Tongue (tissue), 1 donor: ENCODE measurements at regions not wholly inside any gene's neighbourhood (a gene's known extent, or its start where the extent isn't known, plus 50 kb on each side); places are given as distances from the start of the nearest gene placed in this dataset.
A peak's percentile ranks its signal among the peaks of the same experiment; 100 is the strongest.
"Not testable (repeated sequence)": the region's sequence is repeated elsewhere in the genome, so short reads cannot be mapped to it uniquely, and the experiment has no call there.

Source experiments
- DNase-seq: peaks from one replicate; pipeline ENCODE4 v3.0.0-alpha.2; 2015

DNA sequence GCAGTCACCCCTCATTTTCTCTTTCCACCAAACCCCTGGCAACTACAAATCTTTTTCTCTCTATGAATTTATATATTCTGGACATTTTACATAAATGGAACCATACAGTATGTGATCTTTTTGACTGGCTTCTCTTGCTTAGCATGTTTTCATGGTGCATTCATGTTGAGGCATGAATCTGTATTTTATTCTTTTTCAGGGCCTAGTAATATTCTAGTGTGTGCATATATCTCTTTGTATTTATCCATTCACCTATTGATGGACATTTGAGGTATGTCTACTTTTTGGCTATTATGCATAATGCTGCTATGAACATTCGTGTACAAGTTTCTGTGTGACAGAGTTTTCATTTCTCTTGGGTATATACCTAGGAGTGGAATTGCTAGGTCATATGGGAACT lies 78.2 kb downstream of the HACD1 start:
- no peak for DNase-seq

DNA sequence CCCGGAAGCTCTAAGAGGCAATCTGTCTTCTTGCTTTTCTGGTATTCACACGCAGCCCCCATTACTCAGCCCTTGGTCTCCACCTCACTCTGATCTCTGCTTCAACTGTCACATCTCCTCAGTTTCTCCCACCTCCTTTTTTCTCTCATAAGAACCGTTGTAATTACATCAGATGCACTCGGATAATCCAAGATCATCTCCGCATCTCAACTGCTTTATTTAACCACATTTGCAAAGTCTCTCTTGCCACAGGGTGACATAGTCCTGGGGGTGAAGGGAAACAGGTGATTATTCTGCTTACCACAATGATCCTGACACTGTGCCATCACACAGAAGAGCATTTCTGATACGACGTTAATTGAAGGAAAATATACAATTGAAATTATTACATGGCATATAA lies 79.9 kb downstream of the HACD1 start:
- DNase-seq = no peak

DNA sequence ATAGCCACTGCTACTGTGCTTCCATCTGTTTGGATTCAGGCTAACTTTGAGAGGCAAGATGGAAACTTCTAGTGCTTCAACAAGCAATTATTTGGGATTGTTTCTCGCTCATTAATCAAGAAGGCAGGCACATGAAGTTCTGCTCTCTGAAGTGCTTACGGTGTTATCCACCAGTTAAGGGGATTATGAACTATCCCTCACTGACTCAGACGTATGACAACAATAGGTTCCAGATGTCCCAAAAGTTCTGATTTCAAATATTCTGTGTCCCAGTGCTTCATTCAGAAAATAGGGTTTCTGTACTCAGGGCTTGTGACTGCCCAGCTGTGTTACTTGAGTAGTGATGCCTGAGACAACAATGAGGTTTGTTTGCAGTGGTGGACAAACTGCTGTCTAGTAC lies 81.0 kb downstream of the HACD1 start:
- DNase-seq = no peak

DNA sequence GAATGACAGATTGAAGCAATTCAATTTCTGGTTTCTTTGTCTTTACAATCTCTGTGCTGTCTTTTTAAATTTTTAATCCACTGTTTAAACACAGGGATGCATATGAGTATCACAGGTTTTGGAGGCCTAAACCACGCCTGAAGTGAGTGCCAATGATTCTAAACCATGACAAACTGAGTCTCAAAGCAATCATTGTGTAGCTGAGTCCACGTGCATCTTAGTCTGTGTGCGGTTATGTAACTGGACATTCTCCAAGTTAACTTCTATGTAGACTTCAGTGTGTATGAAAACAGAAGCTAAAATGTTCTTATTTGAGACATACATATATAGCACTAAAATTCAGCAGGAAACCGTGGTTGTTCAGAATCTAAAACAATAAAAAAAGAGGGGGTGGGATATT lies 79.3 kb upstream of the ST8SIA6 start:
- DNase-seq = peak; percentile 49

DNA sequence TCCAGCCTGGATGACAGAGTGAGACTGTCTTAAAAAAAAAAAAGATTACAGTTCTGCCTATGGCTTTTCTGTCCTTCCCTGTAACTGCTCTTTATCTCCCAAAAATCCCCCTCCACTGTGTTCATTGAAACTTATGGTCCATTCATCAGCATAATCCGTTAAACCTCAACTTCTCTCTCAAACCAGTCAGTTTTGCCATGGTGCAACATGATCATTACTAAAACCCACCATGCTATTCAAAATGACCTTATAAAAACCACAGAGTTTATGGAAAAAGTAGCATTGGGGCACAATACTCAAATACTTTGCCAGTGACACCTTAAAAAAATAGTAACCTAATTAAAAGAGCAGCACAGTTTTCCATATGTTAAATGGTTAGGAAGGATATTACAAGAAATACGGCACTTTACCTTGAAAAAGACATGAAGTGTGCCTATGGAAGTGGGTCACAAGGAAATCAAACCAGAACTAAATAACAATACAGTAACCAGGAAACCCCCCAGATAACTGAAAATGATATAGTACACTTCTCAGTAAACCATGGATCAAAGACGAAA lies 74.0 kb upstream of the ST8SIA6 start:
- DNase-seq = no peak

DNA sequence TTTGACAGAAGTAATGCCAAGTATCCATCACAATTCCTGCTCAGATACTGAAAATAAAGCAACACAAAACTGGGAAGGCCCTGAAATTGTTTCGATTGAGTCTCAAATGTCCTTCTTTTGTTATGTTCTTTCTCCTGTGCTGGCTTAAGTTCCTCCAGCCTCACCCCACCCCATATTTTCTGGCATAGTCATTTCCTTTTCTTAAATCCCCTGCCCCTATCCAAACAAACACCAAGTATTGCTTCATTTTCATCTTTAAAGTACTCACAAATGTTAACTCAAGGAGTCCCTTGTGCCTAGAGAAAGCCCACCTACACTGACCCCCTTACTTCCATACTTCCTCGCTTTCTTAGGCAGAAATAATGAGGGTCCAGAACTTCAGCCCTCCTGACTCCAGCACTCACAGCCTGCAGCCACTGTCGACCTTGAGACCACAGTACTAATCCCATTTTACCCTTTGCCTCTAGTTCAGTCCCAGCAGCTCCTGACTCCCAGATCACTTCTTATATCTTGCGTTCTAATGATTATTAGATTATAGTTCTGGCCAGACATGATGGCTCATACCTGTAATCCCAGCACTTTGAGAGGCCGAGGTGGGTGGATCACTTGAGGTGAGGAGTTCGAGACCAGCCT lies 73.2 kb upstream of the ST8SIA6 start:
- peak; percentile 1 for DNase-seq

DNA sequence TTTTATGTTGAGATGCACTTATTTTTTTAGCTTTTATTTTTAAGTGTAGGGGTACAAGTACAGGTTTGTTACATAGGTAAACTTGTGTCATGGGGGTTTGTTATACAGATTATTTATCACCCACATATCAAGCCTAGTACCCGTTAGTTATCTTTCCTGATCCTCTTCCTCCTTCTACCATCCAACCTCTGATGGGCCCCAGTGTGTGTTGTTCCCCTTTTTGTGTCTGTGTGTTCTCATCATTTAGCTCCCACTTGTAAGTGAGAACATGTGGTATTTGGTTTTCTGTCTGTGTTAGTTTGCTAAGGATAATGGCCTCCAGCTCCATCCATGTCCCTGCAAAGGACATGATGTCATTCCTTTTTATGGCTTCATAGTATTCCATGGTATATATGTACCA lies 72.2 kb upstream of the ST8SIA6 start:
- DNase-seq = not testable (repeated sequence)

DNA sequence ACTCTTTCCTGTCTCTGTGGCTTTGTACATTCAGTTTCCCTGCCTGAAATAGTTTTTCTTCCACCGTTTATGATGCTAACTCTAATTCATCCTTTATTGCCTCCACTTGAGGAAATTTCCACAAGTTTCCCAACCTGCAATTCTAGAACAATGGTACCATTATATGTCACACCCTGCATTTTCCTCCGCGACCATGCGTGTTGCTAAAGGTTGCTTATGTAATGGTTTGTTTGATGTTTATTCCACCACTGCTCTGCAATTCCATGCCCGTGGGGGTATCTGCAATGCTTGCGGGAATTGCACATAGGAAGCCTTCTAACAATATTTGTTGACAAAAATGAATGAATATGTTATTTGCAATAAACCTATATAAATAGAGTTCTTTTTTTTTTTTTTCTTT lies 69.5 kb upstream of the ST8SIA6 start:
- no peak for DNase-seq

DNA sequence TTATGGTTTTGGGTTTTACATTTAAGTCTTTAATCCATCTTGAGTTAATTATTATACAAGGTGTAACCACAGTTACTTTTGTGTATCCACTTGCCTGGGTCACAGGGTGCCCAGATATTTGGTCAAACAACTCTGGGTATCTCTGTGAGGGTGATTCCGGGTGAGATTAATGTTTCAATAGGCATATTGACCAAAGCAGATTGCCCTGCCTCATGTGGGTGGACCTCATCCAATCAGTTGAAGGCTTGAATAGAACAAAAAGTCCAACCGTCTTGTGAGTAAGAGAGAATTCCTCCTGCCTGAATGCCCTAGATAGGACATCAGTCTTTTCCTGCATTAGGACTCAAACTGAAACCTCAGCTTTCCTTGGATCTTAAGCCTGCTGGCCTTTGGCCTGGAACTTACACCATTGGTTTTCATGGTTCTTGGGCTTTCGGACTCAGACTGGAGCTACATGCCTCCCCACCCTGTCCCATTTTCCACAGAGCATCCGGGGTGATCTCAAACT lies 68.9 kb upstream of the ST8SIA6 start:
- no peak for DNase-seq

DNA sequence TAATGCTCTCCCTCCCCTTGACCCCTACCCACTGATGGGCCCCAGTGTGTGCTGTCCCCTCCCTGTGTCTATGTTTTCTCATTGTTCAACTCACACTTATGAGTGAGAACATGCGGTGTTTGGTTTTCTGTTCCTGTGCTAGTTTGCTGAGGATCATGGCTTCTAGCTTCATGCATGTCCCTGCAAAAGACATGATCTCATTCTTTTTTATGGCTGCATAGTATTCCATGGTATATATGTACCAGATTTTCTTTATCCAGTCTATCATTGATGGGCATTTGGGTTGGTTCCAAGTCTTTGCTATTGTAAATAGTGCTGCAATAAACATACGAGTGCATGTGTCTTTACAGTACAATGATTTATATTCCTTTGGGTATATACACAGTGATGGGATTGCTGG lies 67.9 kb upstream of the ST8SIA6 start:
- not testable (repeated sequence) for DNase-seq

DNA sequence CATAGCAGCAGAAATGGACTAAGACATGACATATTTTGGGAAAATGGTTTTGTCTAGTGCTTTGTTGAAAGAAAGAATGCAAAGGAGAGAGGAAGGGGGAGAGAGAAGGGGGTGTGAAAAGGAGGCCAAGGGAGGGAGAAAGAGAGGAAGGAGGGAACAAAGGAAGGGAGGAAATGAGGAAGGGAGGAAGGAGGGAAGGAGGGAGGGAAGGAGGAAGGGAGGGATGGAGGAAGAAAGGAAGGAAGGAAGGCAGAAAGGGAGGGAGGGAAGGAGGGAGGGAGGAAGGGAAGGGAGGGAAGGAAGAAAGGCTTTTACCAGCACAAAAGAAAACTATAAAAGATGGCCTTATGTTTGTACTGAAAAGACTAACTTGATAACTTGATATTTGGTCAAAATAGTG lies 65.1 kb upstream of the ST8SIA6 start:
- no peak for DNase-seq

DNA sequence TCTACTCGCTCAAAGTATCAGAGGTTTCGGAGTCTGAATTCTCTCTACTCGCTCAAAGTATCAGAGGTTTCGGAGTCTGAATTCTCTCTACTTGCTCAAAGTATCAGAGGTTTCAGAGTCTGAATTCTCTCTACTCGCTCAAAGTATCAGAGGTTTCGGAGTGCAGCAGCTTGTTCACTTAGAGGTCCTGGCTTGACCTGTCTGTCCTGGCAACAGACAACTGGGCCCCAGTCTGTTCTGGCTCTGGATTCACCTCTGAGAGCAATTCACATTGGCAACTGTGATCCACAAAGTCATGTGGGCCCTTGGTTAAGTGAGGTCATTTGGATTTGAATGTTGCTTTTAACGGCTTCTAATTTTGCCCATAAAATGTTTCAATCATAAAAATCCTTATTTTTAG lies 63.9 kb upstream of the ST8SIA6 start:
- DNase-seq = no peak

DNA sequence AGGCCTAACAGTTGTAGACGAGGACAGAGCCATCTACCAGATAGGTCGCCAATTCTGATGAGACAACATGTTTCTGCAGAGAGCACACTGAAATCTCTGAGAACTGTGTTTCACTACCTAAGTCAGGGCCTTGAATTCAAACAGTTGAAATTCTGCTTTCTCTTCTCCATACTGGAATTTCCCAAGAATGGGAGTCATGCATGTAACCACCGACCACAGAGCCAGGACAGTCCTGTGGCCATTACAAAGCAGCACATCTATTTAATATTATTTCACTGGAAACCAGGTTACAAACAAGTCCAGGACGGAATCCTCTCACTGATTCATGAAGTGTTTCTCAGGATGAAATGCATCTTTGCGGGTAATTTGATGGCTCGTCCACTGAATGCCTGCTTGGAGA lies 62.0 kb upstream of the ST8SIA6 start:
- no peak for DNase-seq

DNA sequence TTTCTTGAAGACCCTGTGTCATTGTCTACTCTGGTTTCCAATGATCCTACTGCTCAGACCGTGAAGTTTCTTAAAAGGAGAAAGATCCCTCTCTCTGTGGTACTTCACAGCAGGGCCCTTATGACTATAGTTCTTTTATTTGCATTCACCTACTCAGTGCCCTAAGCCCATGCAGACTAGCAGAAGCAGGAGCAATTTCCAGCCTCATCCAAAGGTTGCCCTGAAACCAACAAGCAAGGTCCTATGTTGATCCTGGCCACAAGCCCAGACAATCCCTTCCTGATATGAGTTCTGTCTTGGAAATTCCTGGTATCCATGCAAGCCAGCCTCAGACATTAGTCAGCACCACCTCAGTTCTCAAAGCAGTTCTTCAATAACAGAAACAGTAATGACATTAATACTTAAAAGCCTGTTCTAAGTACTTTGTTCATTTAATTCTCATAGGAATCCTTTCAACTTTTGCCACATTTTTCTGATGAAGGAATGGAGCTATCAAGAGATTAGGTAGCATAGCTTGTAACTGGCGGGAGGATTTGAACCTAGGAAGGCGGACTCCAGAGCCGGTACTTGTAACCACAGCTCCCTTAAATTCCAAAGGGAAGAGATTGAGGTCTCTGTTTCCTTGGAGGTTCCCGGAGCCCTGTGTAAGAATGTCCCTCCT lies 58.1 kb upstream of the ST8SIA6 start:
- DNase-seq = no peak

DNA sequence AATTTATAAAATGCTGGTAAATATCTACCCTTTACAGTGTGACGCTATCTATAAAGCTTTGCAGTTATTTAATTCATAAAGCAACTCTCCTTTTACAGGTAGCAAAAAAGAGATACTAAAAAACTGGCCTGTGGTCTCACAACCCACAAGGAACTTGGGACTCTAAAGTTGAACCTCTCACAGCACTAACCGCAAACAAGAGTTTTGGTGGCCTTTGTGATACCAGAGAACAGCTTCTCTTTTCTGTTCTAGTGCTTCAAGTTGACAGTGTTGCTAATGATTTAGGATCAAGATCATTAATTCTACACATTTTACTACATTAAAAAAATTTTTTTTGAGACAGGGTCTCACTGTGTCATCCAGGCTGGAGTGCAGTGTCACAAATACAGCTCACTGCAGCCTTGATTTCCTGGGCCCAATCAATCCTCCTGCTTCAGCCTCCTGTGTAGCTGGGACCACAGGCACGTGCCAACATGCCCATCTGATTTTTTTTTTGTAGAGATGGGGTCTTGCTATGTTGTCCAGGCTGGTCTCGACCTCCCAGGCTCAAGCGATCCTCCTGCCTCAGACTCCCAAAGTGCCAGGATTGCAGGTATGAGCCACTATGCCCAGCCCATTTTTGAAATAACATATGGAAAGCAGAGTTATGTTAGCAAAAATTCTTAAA lies 56.0 kb upstream of the ST8SIA6 start:
- no peak for DNase-seq

DNA sequence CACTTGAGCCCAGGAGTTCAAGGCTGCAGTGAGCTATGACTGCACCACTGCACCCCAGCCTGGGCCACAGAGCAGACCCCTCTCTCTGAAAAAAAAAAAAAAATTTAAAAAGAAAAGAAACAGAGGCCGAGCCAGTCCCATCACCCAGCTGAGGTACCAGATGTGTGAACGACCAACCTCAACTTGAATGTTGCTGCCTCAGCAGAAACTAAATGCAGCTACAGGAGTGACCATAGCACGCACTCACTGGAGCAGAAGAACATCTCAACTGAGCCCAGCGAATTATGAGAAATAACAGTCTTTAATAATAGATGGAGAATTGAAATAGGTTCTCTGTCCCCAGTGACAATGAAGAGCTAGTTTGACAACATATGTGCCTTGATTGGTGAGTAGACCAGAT lies 53.1 kb upstream of the ST8SIA6 start:
- DNase-seq = no peak

DNA sequence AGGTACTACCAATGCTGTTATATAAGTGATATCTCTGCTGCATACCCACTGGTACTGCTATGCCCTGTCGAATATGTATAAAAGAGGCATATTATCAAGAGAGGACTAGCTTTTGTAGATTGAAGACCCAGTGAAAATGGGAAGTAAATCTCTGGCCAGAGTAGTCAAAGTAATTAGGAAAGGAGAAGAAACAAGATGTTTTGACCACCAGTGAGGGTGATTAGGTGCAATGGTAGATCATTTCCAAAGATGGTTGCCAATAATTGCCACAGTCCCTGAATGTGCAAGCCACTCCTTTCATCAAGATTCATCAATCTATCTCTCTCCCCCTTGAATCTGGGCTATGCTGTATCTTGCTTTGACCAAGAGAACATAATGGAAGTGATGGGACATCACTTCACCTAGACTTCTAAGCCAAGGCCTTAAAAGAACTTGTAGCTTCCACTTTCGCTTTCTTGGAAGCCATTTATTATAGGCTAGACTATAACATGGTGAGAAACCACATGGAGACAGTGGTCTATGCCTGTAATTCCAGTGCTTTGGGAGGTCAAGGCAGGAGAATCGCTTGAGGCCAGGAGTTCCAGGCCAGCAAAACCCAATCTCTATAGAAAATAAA lies 52.6 kb upstream of the ST8SIA6 start:
- DNase-seq = no peak

DNA sequence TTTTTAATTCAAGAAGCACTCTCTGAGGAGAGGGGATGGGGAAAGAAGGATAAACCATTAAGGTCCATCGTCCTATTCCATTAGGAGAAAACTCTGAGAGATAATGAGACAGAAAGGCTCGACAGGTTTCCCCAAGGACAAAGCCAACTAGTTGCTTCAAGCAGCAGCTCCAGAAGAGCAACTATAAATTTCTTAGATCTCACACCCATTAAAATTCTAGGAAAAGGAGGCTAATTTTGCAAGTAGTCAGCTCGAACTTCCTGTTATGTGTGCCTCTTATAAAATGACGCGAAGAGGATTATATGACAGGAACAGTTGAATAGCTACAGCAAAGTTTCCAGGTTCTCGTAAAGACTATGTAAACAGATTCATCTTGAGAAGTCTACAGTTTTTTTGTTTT lies 52.0 kb upstream of the ST8SIA6 start:
- no peak for DNase-seq

DNA sequence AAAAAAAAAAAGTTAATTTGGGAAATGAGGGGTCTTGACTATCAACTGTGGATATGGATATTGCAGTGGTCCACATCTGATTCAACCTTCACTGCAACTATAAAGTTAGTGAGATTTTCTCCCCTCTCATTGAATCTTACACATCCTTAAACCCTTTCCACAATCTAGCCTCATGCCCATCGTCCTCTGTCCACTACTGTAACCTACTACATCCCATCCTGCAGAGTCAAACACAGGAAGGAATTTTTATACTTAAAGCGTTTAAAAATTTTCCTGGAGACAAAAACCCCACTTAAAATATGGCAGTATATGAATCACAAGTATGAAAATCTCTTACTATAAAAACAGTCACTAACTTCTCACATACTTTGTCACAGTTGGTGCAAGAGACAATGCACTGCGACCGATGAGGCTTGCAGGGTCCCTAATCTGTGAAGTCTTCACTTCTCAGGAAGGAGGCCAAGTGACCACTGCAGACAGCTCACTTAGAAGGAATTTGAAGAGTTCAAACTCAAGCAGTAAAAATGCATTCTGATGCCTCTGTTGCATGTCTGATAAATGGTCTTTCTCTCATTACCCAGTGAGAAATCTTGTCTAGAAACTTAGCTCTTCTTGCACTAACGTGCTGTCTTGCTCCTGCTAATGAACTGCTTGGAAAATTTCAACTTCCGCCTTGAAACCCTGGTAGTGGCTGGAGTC lies 50.3 kb upstream of the ST8SIA6 start:
- no peak for DNase-seq
